Inferior parietal cortex (tissue), 1 donor: ENCODE measurements at regions not wholly inside any gene's neighbourhood (a gene's known extent, or its start where the extent isn't known, plus 50 kb on each side); places are given as distances from the start of the nearest gene placed in this dataset.
"Not testable (repeated sequence)": the region's sequence is repeated elsewhere in the genome, so short reads cannot be mapped to it uniquely, and the experiment has no call there.

ENCODE experiments used
- DNase-seq: peaks from one replicate; pipeline ENCODE4 v3.0.0-alpha.2; 2016; ENCODE audit errors: extremely low spot score

- DNase-seq = not testable (repeated sequence)
Observed at GRCh38 chr4:30589669-30590068, 130.5 kb upstream of the PCDH7 start.

- DNase-seq = no peak
Observed at GRCh38 chr4:30600246-30601017, 119.7 kb upstream of the PCDH7 start.

GRCh38 chr4:30601070-30601865 lies 118.9 kb upstream of the PCDH7 start:
- no peak for DNase-seq

- peak; percentile 5 for DNase-seq
Observed at GRCh38 chr4:30605616-30606190, 114.5 kb upstream of the PCDH7 start.

GRCh38 chr4:30610361-30610760 lies 109.8 kb upstream of the PCDH7 start:
- no peak for DNase-seq

- no peak for DNase-seq
Observed at GRCh38 chr4:30614771-30615170, 105.4 kb upstream of the PCDH7 start.

- DNase-seq = no peak
Observed at GRCh38 chr4:30616942-30617646, 103.1 kb upstream of the PCDH7 start.

- DNase-seq = no peak
Observed at GRCh38 chr4:30617836-30618235, 102.3 kb upstream of the PCDH7 start.

GRCh38 chr4:30619679-30620078 lies 100.5 kb upstream of the PCDH7 start:
- DNase-seq = no peak

- DNase-seq = no peak
Observed at GRCh38 chr4:30620711-30621110, 99.5 kb upstream of the PCDH7 start.

- no peak for DNase-seq
Observed at GRCh38 chr4:30630431-30630830, 89.7 kb upstream of the PCDH7 start.

- no peak for DNase-seq
Observed at GRCh38 chr4:30632751-30633150, 87.4 kb upstream of the PCDH7 start.

- DNase-seq = no peak
Observed at GRCh38 chr4:30641345-30641744, 78.8 kb upstream of the PCDH7 start.

GRCh38 chr4:30642567-30642966 lies 77.6 kb upstream of the PCDH7 start:
- no peak for DNase-seq

- no peak for DNase-seq
Observed at GRCh38 chr4:30653291-30653690, 66.9 kb upstream of the PCDH7 start.

- no peak for DNase-seq
Observed at GRCh38 chr4:30656828-30657227, 63.3 kb upstream of the PCDH7 start.

- no peak for DNase-seq
Observed at GRCh38 chr4:30667919-30668318, 52.2 kb upstream of the PCDH7 start.

- DNase-seq = no peak
Observed at GRCh38 chr4:30670206-30670605, 50.0 kb upstream of the PCDH7 start.
